Fibroblast of lung (primary cell): ENCODE measurements at regions not wholly inside any gene's neighbourhood (a gene's known extent, or its start where the extent isn't known, plus 50 kb on each side); places are given as distances from the start of the nearest gene placed in this dataset.

Experiments
- EZH2 ChIP-seq: IDR thresholded peaks from 2 replicates; pipeline ENCODE4 v1.5.1; 2012; ENCODE audit warnings: low read length, control low read depth, mild to moderate bottlenecking; ENCODE audit errors: missing control alignments
- TF ChIP-seq, protein P1 (sequence below), 2 donors: IDR thresholded peaks in 1 of 2; conservative IDR thresholded peaks in 1 of 2; 1 replicate in 1 of 2; 2 replicates in 1 of 2; pipeline ENCODE4 v1.5.1; 2011 to 2012; ENCODE audit warnings: low read length in 2 of 2, control low read depth in 1 of 2, inconsistent platforms in 1 of 2, low read depth in 1 of 2, mild to moderate bottlenecking in 1 of 2

DNA sequence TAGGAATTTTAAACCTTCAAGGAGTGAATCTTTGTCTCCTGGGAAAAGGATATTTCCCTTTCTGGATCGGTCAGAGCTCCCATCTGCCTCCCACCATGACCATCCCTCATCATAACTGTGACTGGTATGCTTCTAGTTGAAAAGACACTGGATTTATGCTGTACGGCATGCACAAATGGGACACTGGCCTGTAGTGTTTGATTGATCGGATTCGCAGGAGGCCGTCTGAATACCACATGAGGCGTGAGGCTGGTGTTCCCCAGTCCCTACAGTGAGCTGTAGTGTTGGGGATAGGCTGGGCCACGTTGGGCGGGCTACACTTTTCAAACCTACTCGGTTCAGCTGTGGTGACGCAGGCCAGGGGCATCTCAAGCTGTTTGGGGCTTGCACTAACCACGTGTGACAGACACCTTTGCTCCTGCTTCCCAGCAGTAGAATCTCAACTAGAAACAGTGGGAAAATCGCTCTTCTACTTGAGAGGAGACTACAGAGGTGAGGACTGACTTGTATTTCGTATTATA lies 101.8 kb downstream of the MID1IP1 start:
- TF ChIP-seq, protein P1, sequence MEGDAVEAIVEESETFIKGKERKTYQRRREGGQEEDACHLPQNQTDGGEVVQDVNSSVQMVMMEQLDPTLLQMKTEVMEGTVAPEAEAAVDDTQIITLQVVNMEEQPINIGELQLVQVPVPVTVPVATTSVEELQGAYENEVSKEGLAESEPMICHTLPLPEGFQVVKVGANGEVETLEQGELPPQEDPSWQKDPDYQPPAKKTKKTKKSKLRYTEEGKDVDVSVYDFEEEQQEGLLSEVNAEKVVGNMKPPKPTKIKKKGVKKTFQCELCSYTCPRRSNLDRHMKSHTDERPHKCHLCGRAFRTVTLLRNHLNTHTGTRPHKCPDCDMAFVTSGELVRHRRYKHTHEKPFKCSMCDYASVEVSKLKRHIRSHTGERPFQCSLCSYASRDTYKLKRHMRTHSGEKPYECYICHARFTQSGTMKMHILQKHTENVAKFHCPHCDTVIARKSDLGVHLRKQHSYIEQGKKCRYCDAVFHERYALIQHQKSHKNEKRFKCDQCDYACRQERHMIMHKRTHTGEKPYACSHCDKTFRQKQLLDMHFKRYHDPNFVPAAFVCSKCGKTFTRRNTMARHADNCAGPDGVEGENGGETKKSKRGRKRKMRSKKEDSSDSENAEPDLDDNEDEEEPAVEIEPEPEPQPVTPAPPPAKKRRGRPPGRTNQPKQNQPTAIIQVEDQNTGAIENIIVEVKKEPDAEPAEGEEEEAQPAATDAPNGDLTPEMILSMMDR (conservative IDR thresholded peaks at IDR 0.05 in 1 of 2, IDR thresholded peaks at IDR 0.05 in 1 of 2; ENCODE audit: low read depth in 1 of 2, low read length in 2 of 2): no peak
- TF ChIP-seq EZH2: no peak
